ENCODE measurements at regions not wholly inside any gene's neighbourhood (a gene's known extent, or its start where the extent isn't known, plus 50 kb on each side); places are given as distances from the start of the nearest gene placed in this dataset.
"Not testable (repeated sequence)": the region's sequence is repeated elsewhere in the genome, so short reads cannot be mapped to it uniquely, and the experiment has no call there.

DNA sequence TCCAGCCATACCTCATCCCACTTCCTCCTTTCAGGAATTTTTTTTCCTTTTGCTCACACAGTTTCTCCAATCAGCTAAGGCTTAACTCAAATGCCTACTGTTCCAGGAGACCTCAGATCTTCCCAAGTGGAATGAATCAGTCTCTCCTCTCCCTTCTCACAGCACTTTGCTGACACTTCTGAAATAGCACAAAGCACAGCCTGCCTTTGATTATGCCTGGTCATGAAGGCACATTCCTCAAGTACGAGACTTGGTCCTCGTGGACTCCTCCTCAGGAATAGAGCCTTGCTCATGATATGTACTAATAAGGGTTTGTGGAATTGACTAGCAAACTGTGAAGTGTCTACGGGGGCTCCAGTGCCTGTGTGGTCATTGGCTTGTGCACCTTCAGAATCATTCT is 176.7 kb upstream of the TENM4 start:
- no peaks in the 10 kb centered on the region for H3K4me1 Mint-ChIP-seq
- H3K36me3 Mint-ChIP-seq, result no peaks in the 10 kb centered on the region
- H3K27ac Mint-ChIP-seq, result no peak overlapping the region
- H3K27me3 Mint-ChIP-seq, result peaks cover 0 to 3% of the 10 kb centered on the region in 2 donors
- ATAC-seq (replicated peaks) (no peak), DNase-seq (no peak)
- no peak overlapping the region for H3K4me3 Mint-ChIP-seq
- H3K9me3 Mint-ChIP-seq, result peaks cover 0 to 7% of the 10 kb centered on the region in 2 donors

DNA sequence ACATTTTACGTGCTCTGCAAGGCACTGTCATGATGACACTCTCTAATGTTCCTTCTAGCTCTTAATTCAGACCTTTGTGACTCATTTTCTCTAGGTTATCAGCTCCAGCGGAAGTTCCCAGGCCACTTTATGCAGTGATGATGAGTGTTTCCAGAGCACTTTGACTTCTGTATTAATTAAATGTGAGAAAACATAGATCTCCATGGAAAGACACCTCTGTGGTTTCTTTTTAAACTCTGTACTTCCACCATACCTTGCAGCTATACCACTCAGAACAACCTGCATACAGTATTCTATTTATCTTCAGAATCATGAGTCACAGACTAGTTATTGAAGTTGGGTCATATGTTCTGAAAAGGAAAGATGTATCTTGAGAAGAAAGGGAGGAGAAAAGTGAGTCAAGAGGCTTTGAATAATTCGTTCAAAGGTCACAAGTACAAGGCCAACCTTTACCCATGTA is 175.6 kb upstream of the TENM4 start:
- Mint-ChIP-seq H3K27me3 (peaks cover 0 to 3% of the 10 kb centered on the region in 2 donors), H3K9me3 (peaks cover 0 to 7% of the 10 kb centered on the region in 2 donors), H3K4me1 (no peaks in the 10 kb centered on the region), H3K4me3 (no peak overlapping the region), H3K36me3 (no peaks in the 10 kb centered on the region), H3K27ac (no peak overlapping the region)
- ATAC-seq (replicated peaks), result no peak
- no peak for DNase-seq

DNA sequence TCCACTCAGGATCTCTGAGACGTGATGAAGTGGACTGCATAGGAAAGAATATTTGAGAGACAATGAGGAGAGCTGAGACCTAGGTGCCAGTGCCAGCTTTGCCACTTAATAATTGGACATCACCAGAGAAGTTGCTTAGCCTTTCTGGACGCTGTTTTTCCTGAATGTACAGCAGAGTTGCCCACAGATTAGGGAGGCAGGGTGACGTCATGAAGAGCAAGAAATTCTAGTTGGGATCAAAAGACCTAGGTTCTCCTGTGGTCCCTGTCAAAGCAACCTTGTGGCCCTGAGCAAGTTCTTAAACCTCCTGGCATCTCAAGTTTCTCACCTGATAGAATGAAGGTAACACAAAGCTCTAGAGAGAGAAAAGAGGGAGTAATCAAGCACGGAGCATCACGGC is 174.6 kb upstream of the TENM4 start:
- H3K27ac Mint-ChIP-seq, result no peak overlapping the region
- no peak overlapping the region for H3K4me3 Mint-ChIP-seq
- DNase-seq, result no peak
- peaks cover 0 to 7% of the 10 kb centered on the region in 2 donors for H3K9me3 Mint-ChIP-seq
- H3K36me3 Mint-ChIP-seq, result no peaks in the 10 kb centered on the region
- H3K27me3 Mint-ChIP-seq, result peaks cover 0 to 3% of the 10 kb centered on the region in 2 donors
- no peaks in the 10 kb centered on the region for H3K4me1 Mint-ChIP-seq
- no peak for ATAC-seq (replicated peaks)

DNA sequence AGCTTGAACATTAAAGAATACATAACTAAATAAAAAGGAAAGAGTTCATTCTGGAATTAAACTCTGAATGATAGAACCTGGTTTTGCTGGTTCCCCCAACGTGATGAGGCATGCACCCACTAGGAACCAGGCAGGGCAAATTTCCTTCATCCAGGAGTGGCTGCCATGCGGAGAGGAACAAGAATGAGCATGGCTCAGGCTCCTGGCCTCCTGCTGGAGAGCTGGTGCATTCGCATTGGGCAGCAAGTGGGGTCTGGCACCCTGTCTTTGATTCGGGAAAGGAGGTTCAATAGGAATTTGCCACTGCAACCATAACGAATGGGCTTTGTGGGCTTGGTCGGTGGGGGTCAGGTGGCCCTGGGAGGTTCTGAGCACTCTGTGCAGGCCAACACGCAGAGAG is 169.8 kb upstream of the TENM4 start:
- H3K36me3 Mint-ChIP-seq, result no peaks in the 10 kb centered on the region
- peaks cover 0 to 7% of the 10 kb centered on the region in 2 donors for H3K9me3 Mint-ChIP-seq
- DNase-seq (no peak), ATAC-seq (replicated peaks) (no peak)
- peaks cover 0 to 3% of the 10 kb centered on the region in 2 donors for H3K27me3 Mint-ChIP-seq
- no peak overlapping the region for H3K4me3 Mint-ChIP-seq
- H3K27ac Mint-ChIP-seq, result no peak overlapping the region
- no peaks in the 10 kb centered on the region for H3K4me1 Mint-ChIP-seq

DNA sequence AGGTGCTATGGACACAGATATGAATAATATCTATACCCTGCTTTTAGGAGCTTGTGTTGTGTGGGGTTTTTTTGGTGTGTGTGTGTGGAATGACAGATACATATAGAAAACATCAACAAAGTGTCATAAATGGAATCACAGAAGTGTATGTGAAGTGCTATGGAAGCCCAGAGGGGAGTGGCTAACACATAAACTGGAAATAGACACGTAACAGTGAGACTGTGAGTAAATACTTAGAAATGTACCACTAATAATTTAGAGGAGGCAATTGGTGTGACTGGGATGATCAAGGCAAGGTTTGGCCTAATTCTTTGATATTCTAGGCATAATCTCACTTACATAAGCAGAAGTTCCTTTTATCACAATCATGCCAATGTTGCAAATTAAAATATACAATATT is 169.3 kb upstream of the TENM4 start:
- H3K4me3 Mint-ChIP-seq, result no peak overlapping the region
- peaks cover 0 to 3% of the 10 kb centered on the region in 2 donors for H3K27me3 Mint-ChIP-seq
- peaks cover 0 to 7% of the 10 kb centered on the region in 2 donors for H3K9me3 Mint-ChIP-seq
- DNase-seq (no peak), ATAC-seq (replicated peaks) (no peak)
- no peaks in the 10 kb centered on the region for H3K4me1 Mint-ChIP-seq
- H3K27ac Mint-ChIP-seq, result no peak overlapping the region
- H3K36me3 Mint-ChIP-seq, result no peaks in the 10 kb centered on the region

DNA sequence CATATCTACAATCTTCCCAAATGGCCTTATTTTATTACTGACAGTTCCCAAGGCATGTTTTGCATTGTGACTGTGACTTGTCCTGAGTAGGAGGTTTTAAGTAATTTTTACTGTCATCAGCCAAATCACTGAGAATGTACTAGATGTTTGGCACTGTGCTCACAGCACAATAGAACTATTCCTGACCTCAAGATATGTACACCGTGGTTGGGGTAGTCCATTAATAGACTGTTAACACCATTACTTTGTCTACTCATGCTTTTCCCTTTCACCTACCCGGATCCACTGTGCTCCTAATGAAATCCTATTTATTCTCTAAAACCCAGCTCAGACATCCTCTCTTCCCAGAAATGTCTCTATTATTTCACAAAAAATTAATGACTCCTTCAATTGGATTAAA is 168.7 kb upstream of the TENM4 start:
- no peaks in the 10 kb centered on the region for H3K4me1 Mint-ChIP-seq
- H3K27ac Mint-ChIP-seq, result no peak overlapping the region
- H3K9me3 Mint-ChIP-seq, result peaks cover 0 to 7% of the 10 kb centered on the region in 2 donors
- no peak for DNase-seq
- no peak for ATAC-seq (replicated peaks)
- H3K27me3 Mint-ChIP-seq, result peaks cover 0 to 3% of the 10 kb centered on the region in 2 donors
- H3K4me3 Mint-ChIP-seq, result no peak overlapping the region
- no peaks in the 10 kb centered on the region for H3K36me3 Mint-ChIP-seq

DNA sequence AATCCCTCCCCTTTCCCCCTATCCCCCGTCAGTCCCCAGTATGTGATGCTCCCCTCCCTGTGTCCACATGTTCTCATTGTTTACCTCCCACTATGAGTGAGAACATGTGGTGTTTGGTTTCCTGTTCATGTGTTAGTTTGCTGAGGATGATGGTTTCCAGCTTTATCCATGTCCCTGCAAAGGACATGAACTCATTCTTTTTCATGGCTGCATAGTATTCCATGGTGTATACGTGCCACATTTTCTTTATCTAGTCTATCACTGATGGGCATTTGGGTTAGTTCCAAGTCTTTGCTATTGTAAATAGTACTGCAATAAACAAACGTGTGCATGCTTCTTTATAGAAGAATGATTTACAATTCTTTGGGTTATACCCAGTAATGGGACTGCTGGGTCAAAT is 165.6 kb upstream of the TENM4 start:
- not testable (repeated sequence) for H3K4me3 Mint-ChIP-seq; ATAC-seq (replicated peaks); H3K4me1 Mint-ChIP-seq; H3K36me3 Mint-ChIP-seq; H3K27ac Mint-ChIP-seq; DNase-seq; H3K9me3 Mint-ChIP-seq; H3K27me3 Mint-ChIP-seq

DNA sequence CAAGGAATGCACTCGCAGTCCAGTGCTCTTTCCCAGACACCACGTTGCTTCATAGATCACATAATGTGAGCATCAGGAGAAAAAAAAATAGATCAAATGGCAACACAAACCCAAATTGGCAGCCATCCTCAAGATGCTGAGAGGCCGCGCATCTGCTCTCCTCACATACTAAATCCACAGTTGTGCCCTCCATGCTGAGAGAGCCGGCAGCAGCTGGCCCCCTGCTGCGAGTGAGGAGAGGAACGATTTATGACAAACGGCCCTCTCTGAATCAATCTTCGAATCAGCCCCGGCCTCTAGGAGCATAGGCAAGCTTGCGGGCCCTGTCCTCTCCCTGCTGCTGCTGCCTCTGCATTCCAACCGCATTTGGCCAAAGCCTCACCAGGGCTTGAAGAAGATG is 159.9 kb upstream of the TENM4 start:
- H3K4me3 Mint-ChIP-seq, result no peak overlapping the region
- H3K27ac Mint-ChIP-seq, result no peak overlapping the region
- ATAC-seq (replicated peaks) (no peak), DNase-seq (no peak)
- H3K9me3 Mint-ChIP-seq, result peaks cover 5% of the 10 kb centered on the region in 2 donors
- H3K36me3 Mint-ChIP-seq, result no peaks in the 10 kb centered on the region
- H3K4me1 Mint-ChIP-seq, result no peaks in the 10 kb centered on the region
- no peaks in the 10 kb centered on the region for H3K27me3 Mint-ChIP-seq

DNA sequence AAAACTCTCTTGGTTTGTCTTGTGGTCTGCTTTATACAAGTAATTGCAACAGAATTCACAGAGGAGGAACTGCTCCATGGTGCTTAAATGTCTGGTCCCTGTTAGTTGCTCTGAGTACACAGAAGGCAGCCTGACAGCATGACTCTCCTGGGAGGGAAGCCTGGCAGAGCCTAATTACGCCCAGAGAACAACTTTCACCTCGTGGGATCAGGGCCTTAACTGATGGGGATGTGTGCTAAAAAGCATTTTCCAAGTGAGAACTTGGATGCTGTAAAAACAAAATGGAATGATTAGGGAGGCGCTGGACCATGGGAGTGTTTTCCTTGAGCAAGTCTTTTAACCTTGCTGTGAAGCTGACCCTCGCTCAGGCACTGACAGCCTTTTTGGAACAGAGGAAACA is 154.0 kb upstream of the TENM4 start:
- Mint-ChIP-seq H3K4me1 (no peaks in the 10 kb centered on the region), H3K27me3 (no peaks in the 10 kb centered on the region), H3K4me3 (no peak overlapping the region), H3K36me3 (no peaks in the 10 kb centered on the region), H3K27ac (no peak overlapping the region), H3K9me3 (peaks cover 0 to 7% of the 10 kb centered on the region in 2 donors)
- ATAC-seq (replicated peaks) (no peak), DNase-seq (no peak)

DNA sequence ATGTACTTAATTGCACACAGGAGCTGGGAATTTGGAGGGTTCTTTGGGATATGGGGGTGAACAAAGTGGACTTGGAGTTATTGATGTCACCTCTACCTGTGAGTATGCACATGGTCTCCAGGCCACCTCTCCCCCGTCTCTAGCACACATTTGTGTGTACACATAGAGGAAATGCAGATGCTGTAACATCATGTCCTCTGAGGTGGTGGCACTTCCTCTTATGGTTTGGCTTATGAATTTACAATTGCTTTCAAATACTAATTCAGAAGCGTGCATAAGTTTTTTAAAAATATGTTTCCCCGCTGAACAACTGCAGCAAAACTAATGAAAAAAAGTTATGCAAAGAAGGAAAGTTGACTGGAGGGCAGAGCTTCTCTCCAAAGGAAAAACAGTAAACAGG is 152.0 kb upstream of the TENM4 start:
- DNase-seq (no peak), ATAC-seq (replicated peaks) (no peak)
- Mint-ChIP-seq H3K36me3 (no peaks in the 10 kb centered on the region), H3K4me3 (no peak overlapping the region), H3K27me3 (no peaks in the 10 kb centered on the region), H3K9me3 (peaks cover 5 to 16% of the 10 kb centered on the region in 2 donors), H3K4me1 (no peaks in the 10 kb centered on the region), H3K27ac (no peak overlapping the region)

DNA sequence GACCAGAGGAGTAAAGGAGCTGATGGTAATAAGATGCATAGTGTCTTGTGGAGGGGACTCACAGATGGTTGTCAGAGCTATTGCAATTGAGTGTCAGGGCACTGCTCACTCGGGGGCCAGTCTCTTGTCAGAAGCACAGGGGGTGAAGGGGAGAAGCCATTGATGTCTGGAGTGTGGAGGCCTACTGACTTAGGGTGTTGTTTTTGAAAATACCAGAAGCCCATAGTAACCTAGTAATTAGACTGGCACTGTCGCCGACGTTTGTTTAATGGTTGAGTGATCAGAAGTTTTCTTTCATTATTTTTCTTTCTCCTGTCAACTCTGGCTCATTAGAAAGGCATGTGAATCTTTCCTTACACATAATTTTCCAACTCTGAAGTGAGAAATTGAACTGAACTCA is 151.6 kb upstream of the TENM4 start:
- Mint-ChIP-seq H3K4me3 (no peak overlapping the region), H3K27me3 (no peaks in the 10 kb centered on the region), H3K27ac (no peak overlapping the region), H3K4me1 (no peaks in the 10 kb centered on the region), H3K36me3 (no peaks in the 10 kb centered on the region), H3K9me3 (peaks cover 5 to 16% of the 10 kb centered on the region in 2 donors)
- no peak for ATAC-seq (replicated peaks)
- no peak for DNase-seq

DNA sequence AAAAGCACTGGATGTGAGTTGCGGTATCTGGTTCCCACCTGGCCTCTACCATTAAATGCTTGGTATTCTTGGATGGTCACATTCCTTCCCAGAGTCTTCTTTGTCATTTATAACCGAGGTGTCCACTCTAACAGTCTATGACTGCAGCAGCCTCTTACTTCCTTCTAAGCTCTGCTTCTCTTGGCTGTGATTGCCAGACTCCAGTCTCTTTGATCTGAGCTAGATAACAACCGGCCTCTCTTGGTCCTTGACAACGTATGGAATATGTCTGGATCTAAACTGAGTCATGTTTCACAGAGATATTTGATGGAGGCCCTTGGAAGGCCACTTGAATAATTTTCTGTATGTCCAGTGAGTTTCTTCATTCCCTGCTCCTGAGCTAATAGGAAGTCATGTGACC is 141.6 kb upstream of the TENM4 start:
- no peak overlapping the region for H3K4me3 Mint-ChIP-seq
- ATAC-seq (replicated peaks), result no peak
- no peak overlapping the region for H3K27ac Mint-ChIP-seq
- peaks cover 4 to 5% of the 10 kb centered on the region in 2 donors for H3K27me3 Mint-ChIP-seq
- H3K36me3 Mint-ChIP-seq, result peaks cover 0 to 3% of the 10 kb centered on the region in 2 donors
- DNase-seq, result no peak
- H3K4me1 Mint-ChIP-seq, result peaks cover 0 to 1% of the 10 kb centered on the region in 2 donors
- peaks cover 7 to 9% of the 10 kb centered on the region in 2 donors for H3K9me3 Mint-ChIP-seq

DNA sequence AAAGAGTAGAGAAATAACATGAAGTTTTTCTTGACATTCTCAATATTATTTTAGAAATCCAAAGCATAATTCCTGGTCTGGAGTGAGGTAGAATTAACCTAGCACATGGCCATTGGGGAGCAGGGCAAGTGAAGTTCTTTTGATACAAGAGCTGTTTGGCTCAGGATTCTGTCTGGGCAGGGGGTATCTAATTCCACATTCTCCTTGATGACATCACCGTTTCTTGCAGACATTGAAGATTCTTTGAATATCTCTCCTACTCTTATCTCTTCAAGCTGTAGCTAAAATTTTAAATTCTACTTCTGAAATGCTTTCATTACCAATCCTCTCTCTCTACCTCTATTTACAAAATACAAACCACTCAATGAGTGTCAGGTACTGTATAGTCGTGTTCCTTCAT is 138.2 kb upstream of the TENM4 start:
- Mint-ChIP-seq H3K27me3 (no peaks in the 10 kb centered on the region), H3K4me3 (no peak overlapping the region), H3K4me1 (no peaks in the 10 kb centered on the region)

DNA sequence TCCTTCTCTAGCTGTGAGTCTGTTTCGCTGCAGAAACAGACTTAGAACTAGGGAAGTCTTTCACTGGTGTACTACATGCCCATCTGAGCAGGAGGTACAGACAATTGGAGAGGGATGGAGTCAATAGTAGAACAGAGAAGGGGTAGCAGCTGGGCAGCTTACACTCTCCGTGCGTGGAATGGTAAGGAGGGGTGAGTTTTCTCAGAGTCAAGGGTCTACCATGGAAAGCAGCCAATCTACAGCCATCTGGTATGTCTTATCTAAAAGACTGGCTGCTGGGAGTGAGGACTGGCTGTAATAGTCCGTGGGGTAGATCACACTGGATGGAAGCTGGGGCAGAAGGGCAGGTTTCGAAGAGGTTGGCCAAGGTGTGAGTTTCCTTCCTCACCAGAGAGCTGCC is 137.3 kb upstream of the TENM4 start:
- Mint-ChIP-seq H3K27ac (no peak overlapping the region), H3K36me3 (no peaks in the 10 kb centered on the region), H3K4me3 (no peak overlapping the region), H3K9me3 (peaks cover 0 to 2% of the 10 kb centered on the region in 2 donors), H3K4me1 (no peaks in the 10 kb centered on the region), H3K27me3 (peaks cover 0 to 4% of the 10 kb centered on the region in 2 donors)
- no peak for ATAC-seq (replicated peaks)
- DNase-seq, result no peak

More for the DNA sequence above, 138.2 kb upstream of the TENM4 start:
- no peak for ATAC-seq (replicated peaks)
- Mint-ChIP-seq H3K27ac (no peak overlapping the region), H3K9me3 (peaks cover 0 to 2% of the 10 kb centered on the region in 2 donors), H3K36me3 (no peaks in the 10 kb centered on the region)
- DNase-seq, result no peak

DNA sequence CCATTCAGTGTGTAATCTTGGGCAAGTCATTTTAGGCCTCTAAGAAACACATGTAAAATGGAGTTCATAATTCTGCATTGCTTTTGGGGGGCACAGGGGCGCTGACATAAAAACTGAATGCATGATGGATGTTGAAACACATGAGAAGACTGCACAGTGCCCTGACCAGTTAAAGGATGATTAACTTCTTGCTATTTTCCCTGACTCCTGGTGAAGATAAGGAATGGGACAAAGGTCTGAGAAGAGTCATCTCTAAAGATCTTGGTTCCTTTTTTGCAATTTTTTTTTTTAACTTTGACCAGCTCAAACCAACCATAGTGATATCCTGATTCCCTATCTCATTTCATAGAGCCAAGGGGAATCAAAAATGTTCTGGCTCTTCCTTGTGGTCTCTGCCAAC is 134.9 kb upstream of the TENM4 start:
- no peaks in the 10 kb centered on the region for H3K36me3 Mint-ChIP-seq
- DNase-seq (no peak), ATAC-seq (replicated peaks) (no peak)
- H3K27me3 Mint-ChIP-seq, result peaks cover 0 to 4% of the 10 kb centered on the region in 2 donors
- H3K9me3 Mint-ChIP-seq, result peaks cover 0 to 2% of the 10 kb centered on the region in 2 donors
- H3K4me3 Mint-ChIP-seq, result no peak overlapping the region
- no peak overlapping the region for H3K27ac Mint-ChIP-seq
- no peaks in the 10 kb centered on the region for H3K4me1 Mint-ChIP-seq

DNA sequence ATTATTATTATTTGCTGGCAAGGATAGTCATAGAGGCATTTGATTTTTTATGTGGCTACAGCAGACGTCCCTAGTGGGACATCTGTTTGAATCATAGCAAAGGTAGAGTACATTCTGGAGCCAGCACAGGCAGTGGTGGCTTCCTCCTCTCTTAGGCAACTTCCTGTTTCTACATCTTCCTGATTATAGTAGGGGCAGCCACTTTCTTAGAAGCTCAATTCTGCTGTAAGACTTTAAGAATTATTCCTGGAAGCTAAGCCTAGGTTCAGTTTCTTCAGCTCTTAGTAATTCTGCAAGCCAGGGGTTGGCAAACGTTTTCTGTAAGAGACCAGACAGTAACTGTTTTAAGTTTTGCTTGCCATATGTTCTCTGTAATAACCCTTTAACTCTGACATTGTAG is 129.3 kb upstream of the TENM4 start:
- Mint-ChIP-seq H3K9me3 (peaks cover 0 to 4% of the 10 kb centered on the region in 2 donors), H3K4me1 (no peaks in the 10 kb centered on the region), H3K27ac (no peak overlapping the region), H3K36me3 (no peaks in the 10 kb centered on the region), H3K27me3 (peaks cover 0 to 4% of the 10 kb centered on the region in 2 donors), H3K4me3 (no peak overlapping the region)
- DNase-seq (no peak), ATAC-seq (replicated peaks) (no peak)

All from stimulated activated naive B cell treated with anti-CD40 and anti-IgM and Interleukin-4, amounts not matched to agents 10 μg/mL and 1 μg/mL and 100 μg/mL, for 72 hours (primary cell).